HepG2 (cell line): ENCODE measurements at regions not wholly inside any gene's neighbourhood (a gene's known extent, or its start where the extent isn't known, plus 50 kb on each side); places are given as distances from the start of the nearest gene placed in this dataset.

Source experiments
- BHLHE40 ChIP-seq: IDR thresholded peaks from 2 replicates; pipeline ENCODE4 v1.6.1; 2011; ENCODE audit warnings: low read length, improper control_type of control experiment
- KDM6A ChIP-seq: IDR thresholded peaks from 2 replicates; pipeline ENCODE4 v1.6.1; 2016; ENCODE audit warnings: low read depth
- NCOR1 ChIP-seq: fragments of 200-600 bp; sonication (generic); IDR thresholded peaks from 2 replicates; pipeline ENCODE4 v1.7.0; 2017; ENCODE audit warnings: antibody characterized with exemption, low read length, borderline replicate concordance
- SOX6 ChIP-seq, 2 experiments: fragments of 450-650 bp in 1 of 2; sonication (generic) in 1 of 2; formaldehyde crosslinking in 1 of 2; IDR thresholded peaks; 2 replicates each; pipeline versions ENCODE4 v1.4.0 to v1.6.1; 2017 to 2020; ENCODE audit warnings: antibody characterized with exemption in 1 of 2, mild to moderate bottlenecking in 1 of 2, missing genetic modification reagents in 1 of 2
- STAG1 ChIP-seq: sonication (generic); formaldehyde crosslinking; IDR thresholded peaks from 2 replicates; pipeline ENCODE4 v1.4.0; 2020; ENCODE audit warnings: missing genetic modification reagents
- TBX2 ChIP-seq: sonication (generic); formaldehyde crosslinking; IDR thresholded peaks from 2 replicates; pipeline ENCODE4 v1.5.0; 2020; ENCODE audit warnings: missing genetic modification reagents, mild to moderate bottlenecking, borderline replicate concordance
- ZNF383 ChIP-seq: sonication (generic); formaldehyde crosslinking; IDR thresholded peaks from 2 replicates; pipeline ENCODE4 v1.4.0; 2020; ENCODE audit warnings: missing genetic modification reagents, mild to moderate bottlenecking, borderline replicate concordance
- TF ChIP-seq, protein P1 (sequence below): sonication (generic); formaldehyde crosslinking; IDR thresholded peaks from 2 replicates; pipeline ENCODE4 v1.4.0; 2020; ENCODE audit warnings: missing genetic modification reagents
- TF ChIP-seq, protein P2 (sequence below): sonication (generic); formaldehyde crosslinking; IDR thresholded peaks from 2 replicates; pipeline ENCODE4 v1.8.1; 2023; ENCODE audit warnings: mild to moderate bottlenecking, missing genetic modification reagents

DNA sequence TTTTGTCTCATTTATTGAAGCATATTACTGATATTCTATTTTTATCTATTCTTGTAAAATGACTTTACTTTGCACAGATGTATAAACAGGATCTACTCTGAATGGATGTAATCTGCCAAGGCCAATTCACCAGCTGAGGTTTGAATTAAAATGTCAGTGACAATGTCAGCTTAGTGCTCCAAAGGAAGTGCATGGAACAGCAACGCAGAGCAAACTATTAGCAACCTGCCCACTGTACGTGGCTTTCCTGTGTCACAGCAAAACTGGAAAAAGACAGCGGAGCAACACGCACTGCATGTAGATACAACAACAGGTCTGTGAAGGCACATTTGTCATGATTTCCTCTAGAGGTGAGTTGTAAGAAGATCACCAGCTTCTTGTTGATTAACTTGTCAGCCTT, 409.4 kb downstream of the MED10 start (continued):
- TF ChIP-seq, protein P1, sequence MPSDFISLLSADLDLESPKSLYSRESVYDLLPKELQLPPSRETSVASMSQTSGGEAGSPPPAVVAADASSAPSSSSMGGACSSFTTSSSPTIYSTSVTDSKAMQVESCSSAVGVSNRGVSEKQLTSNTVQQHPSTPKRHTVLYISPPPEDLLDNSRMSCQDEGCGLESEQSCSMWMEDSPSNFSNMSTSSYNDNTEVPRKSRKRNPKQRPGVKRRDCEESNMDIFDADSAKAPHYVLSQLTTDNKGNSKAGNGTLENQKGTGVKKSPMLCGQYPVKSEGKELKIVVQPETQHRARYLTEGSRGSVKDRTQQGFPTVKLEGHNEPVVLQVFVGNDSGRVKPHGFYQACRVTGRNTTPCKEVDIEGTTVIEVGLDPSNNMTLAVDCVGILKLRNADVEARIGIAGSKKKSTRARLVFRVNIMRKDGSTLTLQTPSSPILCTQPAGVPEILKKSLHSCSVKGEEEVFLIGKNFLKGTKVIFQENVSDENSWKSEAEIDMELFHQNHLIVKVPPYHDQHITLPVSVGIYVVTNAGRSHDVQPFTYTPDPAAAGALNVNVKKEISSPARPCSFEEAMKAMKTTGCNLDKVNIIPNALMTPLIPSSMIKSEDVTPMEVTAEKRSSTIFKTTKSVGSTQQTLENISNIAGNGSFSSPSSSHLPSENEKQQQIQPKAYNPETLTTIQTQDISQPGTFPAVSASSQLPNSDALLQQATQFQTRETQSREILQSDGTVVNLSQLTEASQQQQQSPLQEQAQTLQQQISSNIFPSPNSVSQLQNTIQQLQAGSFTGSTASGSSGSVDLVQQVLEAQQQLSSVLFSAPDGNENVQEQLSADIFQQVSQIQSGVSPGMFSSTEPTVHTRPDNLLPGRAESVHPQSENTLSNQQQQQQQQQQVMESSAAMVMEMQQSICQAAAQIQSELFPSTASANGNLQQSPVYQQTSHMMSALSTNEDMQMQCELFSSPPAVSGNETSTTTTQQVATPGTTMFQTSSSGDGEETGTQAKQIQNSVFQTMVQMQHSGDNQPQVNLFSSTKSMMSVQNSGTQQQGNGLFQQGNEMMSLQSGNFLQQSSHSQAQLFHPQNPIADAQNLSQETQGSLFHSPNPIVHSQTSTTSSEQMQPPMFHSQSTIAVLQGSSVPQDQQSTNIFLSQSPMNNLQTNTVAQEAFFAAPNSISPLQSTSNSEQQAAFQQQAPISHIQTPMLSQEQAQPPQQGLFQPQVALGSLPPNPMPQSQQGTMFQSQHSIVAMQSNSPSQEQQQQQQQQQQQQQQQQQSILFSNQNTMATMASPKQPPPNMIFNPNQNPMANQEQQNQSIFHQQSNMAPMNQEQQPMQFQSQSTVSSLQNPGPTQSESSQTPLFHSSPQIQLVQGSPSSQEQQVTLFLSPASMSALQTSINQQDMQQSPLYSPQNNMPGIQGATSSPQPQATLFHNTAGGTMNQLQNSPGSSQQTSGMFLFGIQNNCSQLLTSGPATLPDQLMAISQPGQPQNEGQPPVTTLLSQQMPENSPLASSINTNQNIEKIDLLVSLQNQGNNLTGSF, result no peak
- TF ChIP-seq SOX6 (IDR thresholded peaks at IDR 0.05) (no peak), SOX6 (CRISPR knock-in tag; IDR thresholded peaks at IDR 0.05) (no peak), BHLHE40 (no peak), NCOR1 (no peak), STAG1 (CRISPR knock-in tag) (no peak), KDM6A (no peak), TBX2 (CRISPR knock-in tag) (no peak), ZNF383 (CRISPR knock-in tag) (no peak)
- TF ChIP-seq, protein P2, sequence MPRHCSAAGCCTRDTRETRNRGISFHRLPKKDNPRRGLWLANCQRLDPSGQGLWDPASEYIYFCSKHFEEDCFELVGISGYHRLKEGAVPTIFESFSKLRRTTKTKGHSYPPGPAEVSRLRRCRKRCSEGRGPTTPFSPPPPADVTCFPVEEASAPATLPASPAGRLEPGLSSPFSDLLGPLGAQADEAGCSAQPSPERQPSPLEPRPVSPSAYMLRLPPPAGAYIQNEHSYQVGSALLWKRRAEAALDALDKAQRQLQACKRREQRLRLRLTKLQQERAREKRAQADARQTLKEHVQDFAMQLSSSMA (CRISPR knock-in tag), result no peak
